KMS-11 (cell line): ENCODE measurements at regions not wholly inside any gene's neighbourhood (a gene's known extent, or its start where the extent isn't known, plus 50 kb on each side); places are given as distances from the start of the nearest gene placed in this dataset.

Experiments used
- H2AFZ ChIP-seq: fragments of 200-600 bp; sonication (generic); 2 replicates; pipeline ENCODE4 v1.6.1; 2016; ENCODE audit warnings: antibody characterized with exemption, mixed run types, low read depth
- H3K27ac ChIP-seq: fragments of 200-600 bp; sonication (generic); 2 replicates; pipeline ENCODE4 v1.6.1; 2016; ENCODE audit warnings: mild to moderate bottlenecking, mixed run types
- H3K27me3 ChIP-seq: fragments of 200-600 bp; sonication (generic); 2 replicates; pipeline ENCODE4 v1.6.1; 2017; ENCODE audit warnings: mild to moderate bottlenecking, low read depth, mixed run types, moderate library complexity; ENCODE audit not compliant: insufficient read depth
- H3K36me3 ChIP-seq: fragments of 200-600 bp; sonication (generic); 2 replicates; pipeline ENCODE4 v1.6.1; 2017; ENCODE audit warnings: mild to moderate bottlenecking, mixed run types; ENCODE audit not compliant: insufficient read depth
- H3K4me1 ChIP-seq: fragments of 200-600 bp; sonication (generic); 2 replicates; pipeline ENCODE4 v1.6.1; 2016; ENCODE audit warnings: mild to moderate bottlenecking, low read depth, mixed run types; ENCODE audit not compliant: poor library complexity, severe bottlenecking
- H3K4me2 ChIP-seq: fragments of 200-600 bp; sonication (generic); 2 replicates; pipeline ENCODE4 v1.7.0; 2016; ENCODE audit warnings: mild to moderate bottlenecking, mixed run types
- H3K4me3 ChIP-seq: fragments of 200-600 bp; sonication (generic); IDR thresholded peaks from 2 replicates; pipeline ENCODE4 v1.6.1; 2017; ENCODE audit warnings: low read depth, low read length, mixed read lengths; ENCODE audit not compliant: insufficient read depth
- H3K79me2 ChIP-seq: fragments of 200-600 bp; sonication (generic); 2 replicates; pipeline ENCODE4 v1.6.1; 2016; ENCODE audit warnings: low read depth, mixed run types; ENCODE audit not compliant: insufficient read depth
- H3K9ac ChIP-seq: fragments of 200-600 bp; sonication (generic); 2 replicates; pipeline ENCODE4 v1.6.1; 2016; ENCODE audit warnings: mild to moderate bottlenecking, mixed run types
- H4K20me1 ChIP-seq: fragments of 200-600 bp; sonication (generic); 2 replicates; pipeline ENCODE4 v1.6.1; 2016; ENCODE audit warnings: mild to moderate bottlenecking, mixed run types; ENCODE audit not compliant: insufficient read depth
- CTCF ChIP-seq: fragments of 200-600 bp; sonication (generic); conservative IDR thresholded peaks from 2 replicates; pipeline ENCODE4 v1.6.1; 2017; ENCODE audit warnings: low read depth, mild to moderate bottlenecking, antibody characterized with exemption, low read length, moderate library complexity, mixed read lengths

- TF ChIP-seq CTCF = no peak
- Histone ChIP-seq H3K4me1 (no peaks in the 10 kb centered on the region), H3K79me2 (no peaks in the 10 kb centered on the region), H3K4me3 (no peak overlapping the region), H3K36me3 (no peaks in the 10 kb centered on the region), H3K27ac (no peak overlapping the region), H3K9ac (no peak overlapping the region), H4K20me1 (no peaks in the 10 kb centered on the region), H3K27me3 (no peaks in the 10 kb centered on the region), H3K4me2 (no peak overlapping the region), H2AFZ (no peak overlapping the region)
These were observed 309.3 kb downstream of the SV2B start for GRCh38 chr15:91409387-91409786.

GRCh38 chr15:91411586-91411985, 311.5 kb downstream of the SV2B start:
- no peak overlapping the region for H3K27ac ChIP-seq
- no peaks in the 10 kb centered on the region for H3K79me2 ChIP-seq
- H3K9ac ChIP-seq = no peak overlapping the region
- no peaks in the 10 kb centered on the region for H3K4me1 ChIP-seq
- no peak overlapping the region for H2AFZ ChIP-seq
- no peaks in the 10 kb centered on the region for H3K36me3 ChIP-seq
- H3K4me2 ChIP-seq = no peak overlapping the region
- no peaks in the 10 kb centered on the region for H3K27me3 ChIP-seq
- TF ChIP-seq CTCF = no peak
- H4K20me1 ChIP-seq = no peaks in the 10 kb centered on the region
- no peak overlapping the region for H3K4me3 ChIP-seq

- no peak overlapping the region for H3K27ac ChIP-seq
- no peaks in the 10 kb centered on the region for H3K27me3 ChIP-seq
- H2AFZ ChIP-seq = no peak overlapping the region
- no peaks in the 10 kb centered on the region for H4K20me1 ChIP-seq
- no peak overlapping the region for H3K9ac ChIP-seq
- H3K79me2 ChIP-seq = no peaks in the 10 kb centered on the region
- TF ChIP-seq CTCF = no peak
- no peaks in the 10 kb centered on the region for H3K36me3 ChIP-seq
- no peak overlapping the region for H3K4me3 ChIP-seq
- H3K4me2 ChIP-seq = no peak overlapping the region
- H3K4me1 ChIP-seq = no peaks in the 10 kb centered on the region
These were observed 312.3 kb downstream of the SV2B start for GRCh38 chr15:91412138-91412928.

- H3K4me3 ChIP-seq = no peak overlapping the region
- no peak overlapping the region for H3K9ac ChIP-seq
- no peaks in the 10 kb centered on the region for H3K4me1 ChIP-seq
- no peak overlapping the region for H2AFZ ChIP-seq
- H3K79me2 ChIP-seq = no peaks in the 10 kb centered on the region
- no peaks in the 10 kb centered on the region for H4K20me1 ChIP-seq
- no peak overlapping the region for H3K4me2 ChIP-seq
- no peak overlapping the region for H3K27ac ChIP-seq
- no peaks in the 10 kb centered on the region for H3K27me3 ChIP-seq
- TF ChIP-seq CTCF = no peak
- no peaks in the 10 kb centered on the region for H3K36me3 ChIP-seq
These were observed 313.1 kb downstream of the SV2B start for GRCh38 chr15:91413142-91413541.
